OCI-LY7 (cell line): ENCODE measurements at regions not wholly inside any gene's neighbourhood (a gene's known extent, or its start where the extent isn't known, plus 50 kb on each side); places are given as distances from the start of the nearest gene placed in this dataset.
"Not testable (repeated sequence)": the region's sequence is repeated elsewhere in the genome, so short reads cannot be mapped to it uniquely, and the experiment has no call there.

Experiments
- BruUV-seq: library from RNA; stranded (reverse); fragments of 400-500 nt; replicated peaks from 2 replicates; lab custom pipeline; 2021; lab: Mats Ljungman, UMichigan
- CTCF ChIA-PET: fragments of 300-600 bp; sonication (Branson Sonifier 250); formaldehyde crosslinking; loops from one replicate; lab custom pipeline; 2022; ENCODE audit warnings: antibody characterized with exemption; ENCODE audit not compliant: unreplicated experiment; lab: Charles Lee
- POLR2A ChIA-PET: fragments of 300-600 bp; sonication (Branson Sonifier 250); formaldehyde crosslinking; loops from one replicate; lab custom pipeline; 2022; ENCODE audit warnings: antibody characterized with exemption; lab: Charles Lee
- DNase-seq: peaks from one replicate; pipeline ENCODE4 v3.0.0-alpha.2; 2015; ENCODE audit warnings: low spot score
- H2AFZ ChIP-seq: fragments of 200-600 bp; sonication (generic), shearing (Covaris generic); 2 replicates; pipeline ENCODE4 v1.6.1; 2014; ENCODE audit warnings: mild to moderate bottlenecking, antibody characterized with exemption, low read length, moderate library complexity
- H3K27ac ChIP-seq: fragments of 200-600 bp; sonication (generic); 2 replicates; pipeline ENCODE4 v1.5.1; 2014; ENCODE audit warnings: mixed run types, low read depth, mild to moderate bottlenecking, moderate library complexity, low read length, inconsistent platforms; ENCODE audit not compliant: poor library complexity, severe bottlenecking
- H3K36me3 ChIP-seq: fragments of 200-600 bp; sonication (generic); 2 replicates; pipeline ENCODE4 v1.6.1; 2014; ENCODE audit warnings: mild to moderate bottlenecking, antibody characterized with exemption, low read length, moderate library complexity, mixed read lengths; ENCODE audit not compliant: insufficient read depth
- H3K4me1 ChIP-seq: fragments of 200-600 bp; sonication (generic); 2 replicates; pipeline ENCODE4 v1.5.1; 2014; ENCODE audit warnings: mild to moderate bottlenecking, low read length; ENCODE audit not compliant: insufficient read depth, poor library complexity, severe bottlenecking
- H3K4me2 ChIP-seq: fragments of 200-600 bp; sonication (generic); 2 replicates; pipeline ENCODE4 v1.6.1; 2014; ENCODE audit warnings: mild to moderate bottlenecking, low read length
- H3K4me3 ChIP-seq: fragments of 200-600 bp; sonication (generic); 2 replicates; pipeline ENCODE4 v1.5.1; 2014; ENCODE audit warnings: mild to moderate bottlenecking, low read depth, low read length; ENCODE audit not compliant: poor library complexity, severe bottlenecking
- H3K79me2 ChIP-seq: fragments of 200-600 bp; sonication (generic); 2 replicates; pipeline ENCODE4 v1.6.1; 2016; ENCODE audit warnings: low read depth, mild to moderate bottlenecking, low read length, moderate library complexity, mixed read lengths; ENCODE audit not compliant: insufficient read depth
- H3K9me2 ChIP-seq: fragments of 200-600 bp; sonication (generic); 2 replicates; pipeline ENCODE4 v1.6.1; 2016; ENCODE audit warnings: mild to moderate bottlenecking, low read length, mixed read lengths; ENCODE audit not compliant: insufficient read depth
- H3K9me3 ChIP-seq: fragments of 200-600 bp; sonication (generic); 2 replicates; pipeline ENCODE4 v1.6.1; 2014; ENCODE audit warnings: mild to moderate bottlenecking, mixed run types, low read length, mixed read lengths
- H4K20me1 ChIP-seq: fragments of 200-600 bp; sonication (generic); 2 replicates; pipeline ENCODE4 v1.6.1; 2014; ENCODE audit warnings: mild to moderate bottlenecking, antibody characterized with exemption, low read length, moderate library complexity, mixed read lengths; ENCODE audit not compliant: insufficient read depth
- CTCF ChIP-seq: fragments of 200-600 bp; sonication (generic); conservative IDR thresholded peaks from 2 replicates; pipeline ENCODE4 v1.5.1; 2014; ENCODE audit warnings: mild to moderate bottlenecking, antibody characterized with exemption, low read length, moderate library complexity, mixed read lengths
- EZH2phosphoT487 ChIP-seq: fragments of 200-600 bp; sonication (generic); IDR thresholded peaks from 2 replicates; pipeline ENCODE4 v1.6.1; 2018; ENCODE audit warnings: low read depth, borderline replicate concordance, mild to moderate bottlenecking, mixed run types, antibody characterized with exemption, low read length, moderate library complexity, mixed read lengths
- intact Hi-C: fragments of 100-400 bp; cut with micrococcal nuclease; formaldehyde crosslinking; loops from one replicate; pipeline ENCODE4 v1.10.0; 2022; ENCODE audit not compliant: unreplicated experiment

- POLR2A ChIA-PET, H3K36me3 ChIP-seq, H4K20me1 ChIP-seq, H3K27ac ChIP-seq, CTCF ChIA-PET, BruUV-seq, DNase-seq, H3K4me1 ChIP-seq, H3K4me2 ChIP-seq, H3K9me2 ChIP-seq, H2AFZ ChIP-seq, H3K79me2 ChIP-seq, intact Hi-C loops, H3K4me3 ChIP-seq: not testable (repeated sequence)
- H3K9me3 ChIP-seq, result peaks cover 14% of the 10 kb centered on the region; the same call in 1 of the 2 replicates
These were observed 2730.6 kb downstream of the RPIA start for GRCh38 chr2:91422102-91422501.

- H3K4me2 ChIP-seq, H3K9me3 ChIP-seq, H3K4me3 ChIP-seq, intact Hi-C loops, H4K20me1 ChIP-seq, DNase-seq, H3K4me1 ChIP-seq, H3K79me2 ChIP-seq, H2AFZ ChIP-seq, POLR2A ChIA-PET, CTCF ChIA-PET, H3K36me3 ChIP-seq, BruUV-seq, H3K9me2 ChIP-seq, H3K27ac ChIP-seq: not testable (repeated sequence)
These were observed 2735.7 kb downstream of the RPIA start for GRCh38 chr2:91427148-91427547.

- H3K9me3 ChIP-seq, intact Hi-C loops, H3K4me2 ChIP-seq, BruUV-seq, H3K4me1 ChIP-seq, DNase-seq, H3K9me2 ChIP-seq, POLR2A ChIA-PET, H3K27ac ChIP-seq, H3K4me3 ChIP-seq, H2AFZ ChIP-seq, CTCF ChIA-PET, H4K20me1 ChIP-seq, H3K79me2 ChIP-seq, H3K36me3 ChIP-seq: not testable (repeated sequence)
These were observed 2750.4 kb downstream of the RPIA start for GRCh38 chr2:91441932-91442245.

- Histone ChIP-seq H3K9me3 (no peaks in the 10 kb centered on the region), H3K4me3 (no peak overlapping the region), H3K79me2 (no peaks in the 10 kb centered on the region), H3K27ac (no peak overlapping the region), H2AFZ (no peak overlapping the region), H3K9me2 (no peaks in the 10 kb centered on the region), H3K4me1 (no peaks in the 10 kb centered on the region), H3K36me3 (no peaks in the 10 kb centered on the region), H4K20me1 (no peaks in the 10 kb centered on the region), H3K4me2 (no peak overlapping the region)
- ChIA-PET CTCF (no interaction called here), POLR2A (no interaction called here)
- no TSS peak for BruUV-seq
- TF ChIP-seq CTCF (no peak), EZH2phosphoT487 (peak; percentile 95; the same call in 1 of the 2 replicates)
- intact Hi-C loops, result no loop called here
- no peak for DNase-seq
These were observed 2750.9 kb downstream of the RPIA start for GRCh38 chr2:91442246-91442905.

GRCh38 chr2:91442906-91443729 is 2751.6 kb downstream of the RPIA start:
- H3K79me2 ChIP-seq, H3K9me2 ChIP-seq, BruUV-seq, H3K4me3 ChIP-seq, DNase-seq, intact Hi-C loops, H3K27ac ChIP-seq, H2AFZ ChIP-seq, H3K4me1 ChIP-seq, H3K4me2 ChIP-seq, H4K20me1 ChIP-seq, POLR2A ChIA-PET, H3K9me3 ChIP-seq, H3K36me3 ChIP-seq, CTCF ChIA-PET: not testable (repeated sequence)
